GM18867 (cell line): ENCODE measurements at regions not wholly inside any gene's neighbourhood (a gene's known extent, or its start where the extent isn't known, plus 50 kb on each side); places are given as distances from the start of the nearest gene placed in this dataset.
A peak's percentile ranks its signal among the peaks of the same experiment; 100 is the strongest.

ENCODE experiments used
- ATAC-seq: cut with Tn5 transposase; IDR thresholded peaks from one replicate; pipeline ENCODE4 v1.9.1; 2021; ENCODE audit warnings: mild to moderate bottlenecking, moderate library complexity; ENCODE audit not compliant: unreplicated experiment

DNA sequence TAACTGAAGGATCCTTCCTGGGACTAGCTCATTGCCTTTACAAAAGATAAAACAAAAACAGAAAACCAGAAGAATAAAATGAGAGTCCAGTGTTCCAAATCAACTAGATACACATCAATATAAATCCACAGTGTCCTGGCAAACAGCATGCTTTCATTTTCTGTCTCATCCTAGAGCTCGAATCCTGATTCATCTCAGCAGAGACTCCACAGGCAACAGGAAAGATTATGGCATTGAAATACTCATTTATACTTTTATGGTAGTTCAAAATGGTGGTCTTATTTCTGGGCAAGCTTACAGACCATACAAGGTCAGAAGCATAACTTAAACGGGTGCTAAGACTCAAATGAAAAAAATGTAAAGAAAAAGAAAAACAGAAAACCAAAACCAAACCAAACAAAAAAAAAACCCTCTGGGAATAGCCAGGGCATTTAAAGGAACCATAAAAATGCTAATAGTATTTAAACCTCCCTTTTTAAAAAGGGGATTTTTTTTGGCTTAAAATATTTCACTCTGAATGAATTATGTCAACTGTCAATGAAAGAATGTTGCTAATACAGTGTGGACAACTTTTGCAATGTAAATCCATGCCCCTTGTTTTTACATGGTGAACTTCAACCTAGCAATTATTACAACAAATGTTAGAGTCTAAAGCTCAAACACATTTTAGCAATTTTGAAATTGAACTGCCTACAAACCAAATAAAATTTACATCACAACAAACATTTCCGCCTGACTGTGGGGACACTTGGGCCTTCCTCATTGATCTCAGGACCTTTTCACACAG, 57.9 kb downstream of the GPR101 start:
- ATAC-seq = no peak

DNA sequence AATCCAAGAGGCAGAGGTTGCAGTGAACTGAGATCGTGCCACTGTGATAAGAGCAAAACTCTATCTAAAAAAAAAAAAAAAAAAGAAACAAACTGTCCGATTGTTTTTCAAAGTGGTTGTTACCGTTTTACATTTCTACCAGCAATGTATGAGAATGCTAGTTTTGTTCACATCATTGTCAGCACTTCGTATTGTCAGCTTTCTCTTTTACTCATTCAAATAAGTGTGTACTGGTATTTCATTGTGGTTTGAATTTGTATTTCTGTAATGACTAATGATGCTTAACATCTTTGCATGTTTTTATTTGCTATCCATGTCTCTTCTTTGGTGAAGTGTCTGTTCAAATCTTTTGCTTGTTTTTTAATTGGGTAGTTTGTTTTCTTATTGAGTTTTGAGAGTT, 65.8 kb downstream of the GPR101 start:
- no peak for ATAC-seq

DNA sequence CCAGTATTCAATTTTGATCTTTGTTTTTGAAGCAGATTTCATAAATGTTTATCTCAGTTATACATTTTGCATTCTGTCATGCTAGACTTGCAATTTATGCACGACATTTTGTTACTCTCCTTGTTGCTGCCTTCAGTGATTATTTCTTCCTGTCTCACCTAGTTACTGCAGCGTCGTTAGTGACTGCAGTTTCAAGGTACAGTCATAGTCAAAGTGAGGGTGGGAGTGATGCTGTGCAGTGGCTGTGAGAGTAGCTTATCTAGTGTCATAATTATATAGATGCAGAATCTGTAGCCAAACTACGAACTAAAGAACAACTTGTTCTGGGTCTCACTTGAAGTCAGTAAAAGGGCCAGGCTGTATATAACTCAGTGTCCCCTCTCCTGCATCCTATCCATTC, 69.8 kb downstream of the GPR101 start:
- ATAC-seq = no peak

DNA sequence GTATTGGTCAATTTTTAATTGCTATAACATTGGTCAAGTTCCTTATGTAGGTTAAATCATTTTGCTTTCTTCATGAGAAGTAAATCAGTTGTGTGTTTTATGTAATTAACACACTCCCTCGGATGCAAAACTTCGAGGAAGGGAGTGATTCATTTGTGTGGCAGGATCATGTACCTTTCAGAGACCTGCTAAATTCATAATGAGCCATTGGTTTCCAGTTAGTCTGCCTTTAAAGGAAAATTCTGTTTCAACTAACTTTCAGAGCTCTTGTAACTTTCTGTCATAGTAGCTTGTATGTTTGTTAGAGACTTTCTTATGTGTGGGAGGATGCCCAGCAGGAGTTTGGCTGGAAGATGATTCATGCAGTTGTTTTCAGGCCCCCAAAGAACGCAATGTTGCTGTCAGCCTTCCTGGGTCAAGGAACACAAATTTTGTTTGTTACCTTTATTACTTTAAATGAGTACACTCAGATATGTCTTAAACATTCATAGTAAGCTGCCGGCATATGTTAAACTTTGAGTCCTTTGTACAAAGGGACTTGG, 72.1 kb downstream of the GPR101 start:
- no peak for ATAC-seq

DNA sequence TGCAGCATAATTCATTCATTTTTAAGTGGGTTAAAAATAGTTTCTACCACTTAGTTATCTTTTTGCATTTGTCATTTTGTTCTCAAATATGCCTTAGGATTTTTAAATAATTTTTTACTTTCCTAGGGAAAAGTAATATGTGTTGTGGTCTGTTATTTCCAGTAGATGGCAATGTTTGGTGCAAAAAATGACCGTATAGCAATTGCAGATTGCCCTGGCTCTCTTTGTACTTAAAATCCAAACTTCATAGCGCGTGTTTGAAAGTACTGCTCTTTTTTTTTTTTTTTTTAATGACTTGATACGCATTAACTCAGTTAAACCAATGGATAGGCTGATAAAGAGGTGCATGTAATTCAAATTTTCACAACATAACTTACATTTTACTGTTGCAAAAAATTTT, 74.4 kb upstream of the RBMX start:
- ATAC-seq = no peak

DNA sequence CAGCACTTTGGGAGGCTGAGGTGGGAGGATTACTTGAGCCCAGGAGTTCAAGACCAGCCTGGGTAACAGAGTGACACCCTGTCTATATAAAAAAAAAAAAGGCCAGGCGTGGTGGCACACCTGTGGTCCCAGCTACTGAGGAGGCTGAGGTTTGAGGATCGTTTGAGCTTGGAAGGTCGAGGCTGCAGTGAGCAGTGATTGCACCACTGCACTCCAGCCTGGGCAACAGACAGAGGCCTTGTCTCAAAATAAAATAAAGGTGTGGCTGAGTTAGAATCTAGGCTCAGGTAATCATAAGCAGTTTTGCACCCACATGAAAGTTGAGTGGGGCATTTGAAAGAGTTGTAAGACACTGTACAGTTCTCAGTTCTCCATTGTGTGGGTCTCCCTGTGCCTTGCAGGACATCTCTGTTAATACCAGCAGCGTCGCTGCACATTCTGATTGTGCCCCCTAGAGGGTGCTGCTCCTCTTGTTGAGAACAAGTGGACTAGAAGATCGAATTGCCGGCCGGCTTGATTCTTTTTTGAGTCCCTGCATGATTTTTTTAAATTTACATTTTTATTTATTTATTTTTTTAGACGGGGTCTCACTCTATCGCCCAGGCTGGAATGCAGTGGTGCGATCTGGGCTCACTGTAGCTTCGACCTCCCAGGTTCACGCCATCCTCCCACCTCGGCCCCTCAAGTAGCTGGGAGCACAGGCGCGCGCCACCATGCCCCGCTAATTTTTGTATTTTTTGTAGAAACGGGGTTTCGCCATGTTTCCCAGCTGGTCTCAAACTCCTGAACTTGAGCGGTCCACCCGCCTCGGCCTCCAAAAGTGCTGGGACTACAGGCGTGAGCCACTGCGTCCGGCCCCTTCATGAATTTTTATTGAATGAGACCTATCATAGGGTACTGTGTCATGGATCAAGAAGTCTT, 73.6 kb upstream of the RBMX start:
- ATAC-seq = peak; percentile 99

DNA sequence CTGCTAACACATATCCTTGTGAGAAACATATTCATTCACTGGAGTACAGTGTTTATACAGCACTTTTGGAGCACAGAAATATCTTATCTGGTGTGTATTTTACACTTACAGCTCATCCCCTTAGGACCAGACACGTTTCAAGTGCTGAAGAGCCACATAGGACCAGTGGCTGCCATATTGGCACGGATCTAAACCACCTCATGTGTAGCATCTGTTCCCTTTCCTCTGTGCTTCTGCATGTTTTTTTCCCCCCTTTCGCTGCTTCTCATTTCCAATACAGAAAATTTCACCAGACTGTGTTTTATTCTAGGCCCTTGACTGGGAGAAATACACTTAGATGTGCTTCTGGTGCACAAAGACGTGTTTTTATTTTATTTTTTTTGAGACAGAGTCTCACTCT, 69.7 kb upstream of the RBMX start:
- no peak for ATAC-seq

DNA sequence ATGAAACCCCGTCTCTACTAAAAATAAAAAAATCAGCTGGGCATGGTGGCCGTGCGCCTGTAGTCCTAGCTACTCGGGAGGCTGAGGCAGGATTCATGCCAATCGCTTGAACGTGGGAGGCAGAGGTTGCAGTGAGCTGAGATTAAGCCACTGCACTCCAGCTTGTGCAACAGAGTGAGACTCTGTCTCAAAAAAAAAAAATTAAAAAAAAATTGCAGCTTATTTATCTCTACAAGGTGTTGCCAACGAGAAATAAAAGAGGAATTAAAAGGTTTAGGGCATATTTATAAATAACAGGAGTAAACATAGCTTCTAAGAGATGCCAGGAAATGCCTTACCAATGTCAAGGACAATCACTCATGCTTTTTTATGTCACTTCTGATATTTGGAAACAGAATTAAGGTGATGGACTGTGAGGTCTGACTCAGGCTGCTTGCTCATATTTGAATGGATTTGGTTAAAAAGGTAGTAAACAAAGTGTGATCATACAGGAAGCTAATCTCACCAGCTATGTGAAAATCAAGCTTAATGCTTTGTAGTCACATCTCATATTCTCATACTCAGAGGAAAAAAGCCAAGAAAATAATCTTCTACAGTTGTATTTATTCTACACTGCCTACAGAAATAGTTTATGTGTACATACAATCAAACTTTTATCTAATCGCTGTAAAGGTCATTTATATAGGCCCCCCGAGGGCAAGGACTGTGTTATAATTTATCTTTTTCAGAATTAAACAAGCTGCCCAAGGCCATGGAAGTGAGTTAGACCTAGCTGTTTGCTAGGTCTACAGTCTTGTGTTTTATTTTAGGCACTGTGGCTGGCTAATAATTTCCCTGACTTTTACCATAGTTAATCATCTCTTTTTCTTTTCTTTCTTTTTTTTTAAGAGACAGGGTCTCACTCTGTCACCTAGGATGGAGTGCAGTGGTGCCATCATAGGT, 61.1 kb upstream of the RBMX start:
- ATAC-seq = no peak

DNA sequence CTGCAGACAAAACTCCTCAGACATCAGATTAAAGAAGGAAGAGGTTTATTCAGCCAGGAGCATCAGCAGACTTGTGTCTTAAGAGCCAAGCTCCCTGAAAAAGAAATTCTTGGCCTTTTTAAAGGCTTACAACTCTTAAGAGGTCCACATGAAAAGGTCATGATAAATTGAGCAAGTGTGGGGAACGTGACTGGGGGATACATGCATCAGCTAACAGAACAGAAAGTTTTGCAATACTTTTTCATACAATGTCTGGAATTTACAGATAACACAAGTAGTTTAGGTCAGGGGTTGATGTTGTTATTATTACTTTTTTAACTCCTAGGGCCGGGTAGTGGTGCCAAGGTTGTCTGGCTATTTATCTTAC, 55.6 kb upstream of the RBMX start:
- no peak for ATAC-seq

DNA sequence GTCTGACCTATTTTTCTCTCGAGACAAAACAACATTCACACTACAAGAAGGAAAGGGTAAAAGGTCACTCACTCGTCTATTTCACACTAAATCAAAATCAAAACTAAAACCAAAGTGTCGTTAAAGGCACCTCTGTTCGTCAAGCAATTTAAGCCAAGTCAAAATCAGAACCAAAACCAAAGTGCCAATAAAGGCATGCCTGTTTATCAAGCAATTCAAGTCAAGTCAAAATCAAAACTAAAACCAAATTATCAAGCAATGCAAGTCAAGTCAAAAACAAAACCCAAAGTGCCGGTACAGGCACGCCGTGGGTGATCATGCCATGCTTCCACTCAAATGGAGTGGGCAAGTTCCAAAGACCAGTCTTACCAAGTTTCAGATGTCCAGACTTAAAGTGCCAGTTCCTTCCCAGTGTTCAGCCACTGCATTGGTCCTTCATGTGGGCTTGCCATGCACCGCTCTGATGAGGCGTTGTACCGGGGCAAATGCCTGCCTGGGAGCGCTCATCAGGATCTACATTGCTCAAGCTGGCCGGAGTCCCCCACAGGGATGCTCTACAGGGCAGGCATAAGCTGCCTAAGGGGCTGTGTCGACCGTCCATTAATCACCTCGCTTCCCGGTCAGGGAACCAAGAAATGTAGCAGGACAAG, 55.1 kb upstream of the RBMX start:
- ATAC-seq = peak; percentile 75

DNA sequence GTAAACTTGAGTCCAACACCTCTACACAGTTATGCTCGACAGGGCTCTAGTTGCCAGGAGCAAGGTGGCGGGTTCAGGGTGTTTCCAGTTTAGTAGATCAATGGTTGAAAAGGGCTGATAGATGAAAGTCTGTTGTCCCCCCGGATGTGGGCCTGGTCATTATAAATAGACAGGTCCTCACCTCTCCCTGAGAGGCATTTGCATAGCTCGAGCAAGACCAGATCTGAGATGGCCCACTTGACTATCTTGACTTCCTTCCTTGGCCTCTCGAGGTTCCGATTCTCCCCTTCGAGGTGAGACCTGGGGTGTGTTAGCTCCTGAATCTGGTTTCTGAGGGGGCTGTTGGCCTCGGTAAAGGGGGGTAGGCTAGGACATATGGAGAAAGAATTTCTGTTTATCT, 54.1 kb upstream of the RBMX start:
- ATAC-seq = peak; percentile 46

DNA sequence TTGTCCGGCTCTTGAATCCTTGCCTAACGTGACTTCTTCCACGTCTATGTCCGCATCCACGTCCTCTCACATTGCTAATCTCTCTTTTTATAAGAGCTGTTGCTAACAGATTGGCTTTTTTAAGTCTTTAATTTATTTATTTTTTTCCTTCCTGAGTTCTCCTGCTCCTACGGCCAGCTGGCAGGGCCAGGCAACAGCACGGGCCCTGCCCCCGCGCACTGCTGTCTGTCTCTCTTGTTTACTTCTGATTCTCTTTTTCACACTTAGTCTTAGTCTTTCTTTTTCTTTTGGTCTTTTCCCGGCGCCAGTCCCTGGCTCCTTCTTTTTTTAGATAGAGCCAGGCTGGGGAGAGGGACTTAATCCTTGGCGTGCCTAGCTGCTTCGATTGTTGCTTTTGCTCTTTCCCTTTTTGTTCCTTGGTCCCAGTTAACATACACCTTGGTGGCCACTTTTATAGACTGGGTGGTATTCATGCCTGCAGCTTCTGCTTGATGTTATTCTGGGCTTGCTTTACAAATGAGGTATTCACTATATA, 53.2 kb upstream of the RBMX start:
- no peak for ATAC-seq

DNA sequence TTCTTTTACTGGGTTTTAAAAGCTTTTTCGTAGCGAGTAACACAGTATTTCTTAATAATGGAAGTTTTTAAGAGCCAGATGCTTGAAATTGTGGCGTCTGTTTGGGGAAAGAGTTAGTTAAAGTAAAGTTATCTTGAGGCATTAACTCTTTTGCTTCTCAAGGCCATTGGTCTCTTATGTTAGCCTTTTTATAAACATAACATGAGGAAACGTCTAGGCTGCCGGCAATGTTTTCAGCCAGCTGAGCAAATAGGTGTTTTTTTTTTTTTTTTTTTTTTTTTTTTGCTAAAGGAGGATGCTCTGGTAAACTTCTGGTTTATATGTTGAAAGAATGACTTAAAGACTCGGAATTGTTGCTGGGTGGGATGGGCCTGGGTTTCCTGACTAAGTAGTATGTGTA, 51.1 kb upstream of the RBMX start:
- ATAC-seq = no peak
